CD4-positive, alpha-beta memory T cell (primary cell): ENCODE measurements at regions not wholly inside any gene's neighbourhood (a gene's known extent, or its start where the extent isn't known, plus 50 kb on each side); places are given as distances from the start of the nearest gene placed in this dataset.
"Not testable (repeated sequence)": the region's sequence is repeated elsewhere in the genome, so short reads cannot be mapped to it uniquely, and the experiment has no call there.

Experiments used
- CTCF ChIA-PET: fragments of 350-600 bp; sonication (Branson Sonifier 250); formaldehyde crosslinking; loops from one replicate; lab custom pipeline; 2021; ENCODE audit warnings: inconsistent platforms; ENCODE audit not compliant: partially characterized antibody; lab: Charles Lee
- POLR2A ChIA-PET: fragments of 350-600 bp; sonication (Branson Sonifier 250); formaldehyde crosslinking; loops from one replicate; lab custom pipeline; 2021; ENCODE audit not compliant: partially characterized antibody; lab: Charles Lee
- DNase-seq, 5 donors: peaks; one replicate each; pipeline versions ENCODE4 v3.0.0 to v3.0.0-alpha.2; 2020 to 2022; ENCODE audit warnings: mixed read lengths in 1 of 5
- H3K27ac ChIP-seq: one replicate; pipeline ENCODE4 v1.7.0; 2013; ENCODE audit warnings: low read depth, low read length
- H3K27me3 ChIP-seq: 2 replicates; pipeline ENCODE4 v1.7.0; 2013; ENCODE audit warnings: mild to moderate bottlenecking, low read length, moderate library complexity; ENCODE audit not compliant: insufficient read depth
- H3K36me3 ChIP-seq: 2 replicates; pipeline ENCODE4 v1.7.0; 2013; ENCODE audit warnings: mild to moderate bottlenecking, low read length, moderate library complexity; ENCODE audit not compliant: insufficient read depth
- H3K4me1 ChIP-seq: 2 replicates; pipeline ENCODE4 v1.7.0; 2013; ENCODE audit warnings: mild to moderate bottlenecking, low read length, moderate library complexity; ENCODE audit not compliant: insufficient read depth
- H3K4me3 ChIP-seq, 2 donors: one replicate each; pipeline ENCODE4 v1.7.0; 2013; ENCODE audit warnings: low read length in 2 of 2, mild to moderate bottlenecking in 1 of 2
- H3K9me3 ChIP-seq, 2 donors: one replicate each; pipeline ENCODE4 v1.7.0; 2013; ENCODE audit warnings: low read length in 2 of 2, control low read depth in 1 of 2; ENCODE audit not compliant: control insufficient read depth in 1 of 2
- H3K27ac Mint-ChIP-seq, 7 donors: one replicate each; pipeline ENCODE4 v1.8.0; 2020 to 2021; ENCODE audit warnings: mixed read lengths in 7 of 7, mild to moderate bottlenecking in 6 of 7, inconsistent platforms in 3 of 7, moderate library complexity in 3 of 7
- H3K27me3 Mint-ChIP-seq, 2 donors: one replicate each; pipeline ENCODE4 v1.8.0; 2020 to 2021; ENCODE audit warnings: mixed read lengths in 2 of 2
- H3K36me3 Mint-ChIP-seq, 2 donors: one replicate each; pipeline ENCODE4 v1.8.0; 2020 to 2021; ENCODE audit warnings: mixed read lengths in 2 of 2, inconsistent platforms in 1 of 2, mild to moderate bottlenecking in 1 of 2
- H3K4me1 Mint-ChIP-seq, 4 donors: one replicate each; pipeline ENCODE4 v1.8.0; 2020 to 2021; ENCODE audit warnings: mixed read lengths in 4 of 4, mild to moderate bottlenecking in 1 of 4
- H3K4me3 Mint-ChIP-seq, 8 donors: one replicate each; pipeline ENCODE4 v1.8.0; 2020 to 2021; ENCODE audit warnings: mixed read lengths in 8 of 8, mild to moderate bottlenecking in 7 of 8, moderate library complexity in 6 of 8, inconsistent platforms in 3 of 8
- H3K9me3 Mint-ChIP-seq, 8 donors: one replicate each; pipeline ENCODE4 v1.8.0; 2020 to 2021; ENCODE audit warnings: mixed read lengths in 8 of 8, mild to moderate bottlenecking in 5 of 8, inconsistent platforms in 3 of 8, moderate library complexity in 1 of 8
- intact Hi-C: fragments of 100-400 bp; cut with micrococcal nuclease; formaldehyde crosslinking; loops from one replicate; pipeline ENCODE4 v1.15.1; 2023

DNA sequence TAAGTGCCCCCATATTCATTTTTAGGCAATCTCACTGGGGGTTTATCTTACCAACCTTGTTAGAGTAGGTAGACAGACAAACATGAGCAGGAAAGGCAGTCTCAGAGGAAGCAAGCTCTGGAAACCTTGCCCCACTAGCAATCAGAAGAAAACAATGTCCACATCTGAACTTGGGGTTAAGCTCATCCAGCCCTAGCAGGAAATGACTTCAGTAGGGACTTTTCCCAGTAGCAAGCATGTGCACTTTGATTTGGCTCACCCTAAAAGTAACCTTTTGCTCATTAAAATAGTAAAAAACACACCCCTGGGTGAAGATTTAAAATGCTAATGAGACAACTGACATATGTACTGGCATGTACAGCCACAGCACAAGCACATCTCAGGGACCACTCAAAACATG lies 175.5 kb downstream of the AKAIN1 start:
- Mint-ChIP-seq H3K4me1 (no peaks in the 10 kb centered on the region), H3K27ac (no peak overlapping the region), H3K9me3 (peaks cover 0 to 2% (median 0%) of the 10 kb centered on the region in 8 donors), H3K36me3 (no peaks in the 10 kb centered on the region), H3K4me3 (no peak overlapping the region), H3K27me3 (no peaks in the 10 kb centered on the region)
- Histone ChIP-seq H3K4me3 (no peak overlapping the region), H3K36me3 (no peaks in the 10 kb centered on the region), H3K4me1 (no peaks in the 10 kb centered on the region), H3K27me3 (no peaks in the 10 kb centered on the region), H3K9me3 (peaks cover 0 to 3% of the 10 kb centered on the region in 2 donors), H3K27ac (no peak overlapping the region)
- ChIA-PET CTCF (no interaction called here), POLR2A (no interaction called here)
- no peak for DNase-seq
- intact Hi-C loops, result no loop called here

DNA sequence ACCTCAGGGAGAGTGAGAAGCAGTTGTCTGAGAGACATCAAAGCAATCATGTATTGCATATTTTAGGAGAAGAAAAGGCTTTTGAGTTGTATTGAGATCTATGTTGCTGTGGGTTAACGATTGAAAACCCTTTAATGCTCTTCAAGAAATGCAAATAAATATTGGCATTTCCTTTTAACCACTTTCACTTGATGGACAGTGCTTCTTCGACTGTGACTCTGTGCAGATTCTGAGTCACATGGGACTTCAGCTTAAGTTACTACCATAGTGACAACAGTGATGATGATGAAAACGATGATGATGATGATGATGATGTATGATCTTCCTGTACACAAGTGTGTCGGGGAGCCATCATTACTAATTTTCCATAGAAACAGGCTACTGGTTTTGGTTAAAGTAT lies 181.8 kb downstream of the AKAIN1 start:
- ChIA-PET POLR2A (no interaction called here), CTCF (no interaction called here)
- H3K27ac Mint-ChIP-seq, result no peak overlapping the region
- no peak for DNase-seq
- no peak overlapping the region for H3K4me3 Mint-ChIP-seq
- Histone ChIP-seq H3K27ac (no peak overlapping the region), H3K4me1 (no peaks in the 10 kb centered on the region), H3K9me3 (peaks cover 0 to 3% of the 10 kb centered on the region in 2 donors), H3K36me3 (no peaks in the 10 kb centered on the region), H3K27me3 (no peaks in the 10 kb centered on the region), H3K4me3 (no peak overlapping the region)
- H3K36me3 Mint-ChIP-seq, result no peaks in the 10 kb centered on the region
- intact Hi-C loops, result no loop called here
- no peaks in the 10 kb centered on the region for H3K27me3 Mint-ChIP-seq
- no peaks in the 10 kb centered on the region for H3K4me1 Mint-ChIP-seq
- peaks cover 0 to 9% (median 3%) of the 10 kb centered on the region in 8 donors for H3K9me3 Mint-ChIP-seq

DNA sequence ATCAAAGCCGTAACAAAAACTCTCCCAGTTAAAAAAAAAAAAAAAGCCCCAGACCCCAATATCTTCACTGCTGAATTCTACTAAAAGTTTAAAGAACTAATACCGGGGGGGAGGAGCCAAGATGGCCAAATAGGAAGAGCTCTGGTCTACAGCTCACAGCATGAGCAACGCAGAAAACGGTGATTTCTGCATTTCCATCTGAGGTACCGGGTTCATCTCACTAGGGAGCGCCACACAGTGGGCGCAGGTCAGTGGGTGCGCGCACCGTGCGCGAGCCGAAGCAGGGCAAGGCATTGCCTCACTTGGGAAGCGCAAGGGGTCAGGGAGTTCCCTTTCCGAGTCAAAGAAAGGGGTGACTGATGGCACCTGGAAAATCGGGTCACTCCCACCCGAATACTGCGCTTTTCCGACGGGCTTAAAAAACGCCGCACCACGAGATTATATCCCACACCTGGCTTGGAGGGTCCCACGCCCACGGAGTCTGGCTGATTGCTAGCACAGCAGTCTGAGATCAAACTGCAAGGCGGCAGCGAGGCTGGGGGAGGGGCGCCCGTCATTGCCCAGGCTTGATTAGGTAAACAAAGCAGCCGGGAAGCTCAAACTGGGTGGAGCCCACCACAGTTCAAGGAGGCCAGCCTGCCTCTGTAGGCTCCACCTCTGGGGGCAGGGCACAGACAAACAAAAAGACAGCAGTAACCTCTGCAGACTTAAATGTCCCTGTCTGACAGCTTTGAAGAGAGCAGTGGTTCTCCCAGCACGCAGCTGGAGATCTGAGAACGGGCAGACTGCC lies 192.8 kb downstream of the AKAIN1 start:
- Mint-ChIP-seq H3K4me3 (peak overlapping the region in 2 of 8 donors; percentile 36 to 39), H3K9me3 (peaks cover 0 to 20% (median 4%) of the 10 kb centered on the region in 8 donors)
- H3K9me3 ChIP-seq, H3K4me1 Mint-ChIP-seq, DNase-seq, H3K36me3 Mint-ChIP-seq, H3K4me1 ChIP-seq, POLR2A ChIA-PET, H3K27ac ChIP-seq, H3K4me3 ChIP-seq, CTCF ChIA-PET, H3K27me3 Mint-ChIP-seq, intact Hi-C loops, H3K27me3 ChIP-seq, H3K36me3 ChIP-seq, H3K27ac Mint-ChIP-seq: not testable (repeated sequence)

DNA sequence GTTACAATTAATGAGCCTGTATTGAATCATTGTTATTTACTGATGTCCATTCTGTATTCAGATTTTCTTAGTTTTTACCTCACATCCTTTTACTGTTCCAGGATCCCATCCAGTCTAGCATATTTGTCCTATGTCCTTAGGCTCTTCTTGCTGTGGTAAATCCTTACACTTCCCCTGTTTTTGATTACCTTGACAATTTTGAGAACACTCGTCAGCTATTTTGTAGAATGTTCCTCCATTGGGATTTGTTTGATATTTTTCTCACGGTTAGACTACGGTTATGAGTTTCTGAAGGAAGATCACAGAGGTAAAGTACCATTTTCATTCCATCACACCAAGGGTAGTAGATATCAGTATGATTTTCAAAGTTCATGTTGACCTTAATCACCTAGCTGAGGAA lies 202.3 kb downstream of the AKAIN1 start:
- no peak overlapping the region for H3K27ac ChIP-seq
- Mint-ChIP-seq H3K4me1 (no peaks in the 10 kb centered on the region), H3K9me3 (peaks cover 0 to 11% (median 3%) of the 10 kb centered on the region in 8 donors), H3K4me3 (no peak overlapping the region), H3K27me3 (peaks cover 0 to under 1% of the 10 kb centered on the region in 2 donors), H3K27ac (no peak overlapping the region), H3K36me3 (no peaks in the 10 kb centered on the region)
- H3K4me3 ChIP-seq, result no peak overlapping the region
- DNase-seq, result no peak
- POLR2A ChIA-PET, result no interaction called here
- no peaks in the 10 kb centered on the region for H3K27me3 ChIP-seq
- no peaks in the 10 kb centered on the region for H3K4me1 ChIP-seq
- intact Hi-C loops, result no loop called here
- no peaks in the 10 kb centered on the region for H3K9me3 ChIP-seq
- CTCF ChIA-PET, result no interaction called here
- no peaks in the 10 kb centered on the region for H3K36me3 ChIP-seq

DNA sequence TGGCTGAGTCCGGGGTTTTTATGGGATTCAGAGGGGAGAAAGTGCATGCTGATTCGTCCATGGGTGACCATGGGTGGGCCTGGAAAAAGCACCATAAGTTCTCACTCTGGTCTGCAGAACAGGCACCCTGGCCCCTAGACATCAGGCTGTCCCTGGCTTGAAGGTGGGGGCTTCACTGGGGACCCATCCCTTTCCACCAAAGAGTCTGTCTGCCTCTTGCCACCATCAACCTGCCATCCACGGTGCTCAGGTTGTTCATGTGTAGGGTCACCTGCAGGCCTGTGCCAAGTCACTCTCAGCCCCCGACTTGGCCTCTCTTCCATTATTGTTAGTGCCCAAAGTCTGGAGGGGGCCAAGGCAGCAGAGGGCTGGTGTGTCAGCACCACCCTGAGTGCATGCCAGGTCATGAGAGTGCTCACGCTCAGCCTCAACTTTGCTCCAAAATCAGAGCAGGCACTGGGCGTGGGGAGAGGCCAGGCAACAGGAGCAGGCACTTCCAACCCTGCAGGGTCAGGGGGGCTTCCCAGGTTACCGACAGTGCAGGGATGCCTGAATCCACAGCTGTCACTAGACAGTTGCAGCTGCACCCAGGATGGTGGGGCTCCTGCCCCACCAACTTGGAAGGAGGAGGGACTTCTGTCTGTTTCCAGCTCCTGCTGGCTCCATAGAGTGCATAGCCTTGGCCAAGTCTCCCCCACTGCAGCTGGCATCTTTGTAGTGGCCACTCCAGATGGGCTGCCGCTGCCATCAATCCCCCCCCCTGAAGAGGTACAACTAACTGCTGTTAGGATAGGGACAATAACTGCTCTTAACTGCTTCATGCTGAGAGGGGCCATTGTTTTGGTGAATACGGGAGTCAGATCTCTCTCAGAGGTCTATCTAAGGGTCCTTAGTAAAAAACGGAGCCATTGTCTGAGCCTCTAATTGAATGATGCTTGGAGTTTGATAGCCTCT lies 209.3 kb downstream of the AKAIN1 start:
- H3K36me3 ChIP-seq, result no peaks in the 10 kb centered on the region
- intact Hi-C loops, result no loop called here
- no peaks in the 10 kb centered on the region for H3K27me3 ChIP-seq
- DNase-seq, result no peak
- Mint-ChIP-seq H3K36me3 (no peaks in the 10 kb centered on the region), H3K4me1 (no peaks in the 10 kb centered on the region), H3K4me3 (no peak overlapping the region), H3K27me3 (no peaks in the 10 kb centered on the region), H3K27ac (no peak overlapping the region), H3K9me3 (peaks cover 3 to 12% (median 8%) of the 10 kb centered on the region in 8 donors)
- no peak overlapping the region for H3K27ac ChIP-seq
- CTCF ChIA-PET, result no interaction called here
- no peak overlapping the region for H3K4me3 ChIP-seq
- H3K9me3 ChIP-seq, result no peaks in the 10 kb centered on the region
- POLR2A ChIA-PET, result no interaction called here
- no peaks in the 10 kb centered on the region for H3K4me1 ChIP-seq

DNA sequence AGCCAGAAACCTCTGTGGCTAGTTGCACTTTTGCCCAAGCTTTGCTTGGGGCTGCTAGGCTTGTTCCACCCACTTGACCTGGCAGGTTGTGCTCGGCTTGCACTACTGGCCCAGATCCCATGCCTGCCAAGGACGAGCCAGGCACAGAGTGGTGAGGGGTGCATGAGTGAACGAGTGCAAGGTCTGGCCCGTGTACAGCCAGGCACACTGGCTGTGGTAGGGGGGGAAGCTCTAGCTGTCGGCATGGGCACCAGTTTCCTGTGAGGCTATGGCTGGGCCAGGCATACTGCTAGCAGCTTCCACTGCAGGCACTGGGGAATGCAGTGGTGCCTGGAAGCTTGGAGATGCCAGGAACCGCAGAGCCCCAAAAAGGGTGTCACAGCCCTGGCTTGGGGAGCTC lies 210.4 kb downstream of the AKAIN1 start:
- no peak for DNase-seq
- Histone ChIP-seq H3K27me3 (no peaks in the 10 kb centered on the region), H3K4me1 (no peaks in the 10 kb centered on the region), H3K27ac (no peak overlapping the region), H3K9me3 (no peaks in the 10 kb centered on the region), H3K4me3 (no peak overlapping the region), H3K36me3 (no peaks in the 10 kb centered on the region)
- H3K36me3 Mint-ChIP-seq, result no peaks in the 10 kb centered on the region
- no peaks in the 10 kb centered on the region for H3K27me3 Mint-ChIP-seq
- ChIA-PET POLR2A (no interaction called here), CTCF (no interaction called here)
- no peak overlapping the region for H3K27ac Mint-ChIP-seq
- no peak overlapping the region for H3K4me3 Mint-ChIP-seq
- peaks cover 3 to 15% (median 9%) of the 10 kb centered on the region in 8 donors for H3K9me3 Mint-ChIP-seq
- H3K4me1 Mint-ChIP-seq, result no peaks in the 10 kb centered on the region
- intact Hi-C loops, result no loop called here

DNA sequence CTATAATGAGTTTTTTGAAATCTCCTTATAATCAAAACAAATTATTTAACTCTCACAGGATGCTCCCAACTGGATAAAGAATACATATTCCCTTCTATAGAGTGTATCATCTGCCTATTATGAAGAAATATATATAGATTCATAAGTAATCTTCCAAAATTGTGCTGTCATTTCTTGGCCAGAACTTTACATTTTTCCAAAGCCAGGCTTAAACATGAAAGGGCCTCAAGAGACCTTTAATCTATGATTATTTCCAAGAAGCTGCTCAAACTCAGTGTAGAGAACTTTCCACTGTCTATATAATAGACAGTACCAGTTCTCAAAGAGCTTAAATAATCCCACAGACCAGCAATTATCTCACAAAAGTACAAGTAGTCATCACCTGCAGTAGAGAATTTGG lies 211.0 kb downstream of the AKAIN1 start:
- Mint-ChIP-seq H3K27me3 (no peaks in the 10 kb centered on the region), H3K36me3 (no peaks in the 10 kb centered on the region), H3K4me1 (no peaks in the 10 kb centered on the region), H3K4me3 (no peak overlapping the region), H3K27ac (no peak overlapping the region), H3K9me3 (peaks cover 5 to 18% (median 10%) of the 10 kb centered on the region in 8 donors)
- Histone ChIP-seq H3K27me3 (no peaks in the 10 kb centered on the region), H3K4me3 (no peak overlapping the region), H3K4me1 (no peaks in the 10 kb centered on the region), H3K36me3 (no peaks in the 10 kb centered on the region), H3K9me3 (no peaks in the 10 kb centered on the region), H3K27ac (no peak overlapping the region)
- CTCF ChIA-PET, result no interaction called here
- DNase-seq, result no peak
- POLR2A ChIA-PET, result no interaction called here
- intact Hi-C loops, result no loop called here
